ENCODE measurements at regions not wholly inside any gene's neighbourhood (a gene's known extent, or its start where the extent isn't known, plus 50 kb on each side); places are given as distances from the start of the nearest gene placed in this dataset.

DNA sequence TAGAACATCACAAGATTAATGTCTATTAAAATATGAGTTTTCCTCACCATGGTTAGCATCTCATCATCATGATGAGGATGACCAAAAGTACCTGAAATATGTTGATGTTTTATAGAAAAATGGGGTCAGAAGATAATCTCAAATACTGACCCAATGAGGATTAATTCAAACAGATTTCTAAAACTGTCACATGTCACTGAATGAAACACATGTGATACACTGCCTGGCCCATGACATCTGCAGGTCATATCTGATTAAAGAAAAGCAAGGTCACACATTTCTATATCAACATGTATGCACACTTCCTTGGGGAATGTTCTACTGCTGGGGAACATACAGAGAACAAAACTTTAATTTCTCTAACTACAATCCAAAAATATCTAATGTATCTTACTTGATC is 470.6 kb upstream of the ADGRL2 start:
- Histone ChIP-seq H3K27me3 (ENCODE audit: control insufficient read depth in 1 of 2, insufficient read depth in 2 of 2, low read length in 2 of 2) (no peaks in the 10 kb centered on the region; a peak in 1 of 5 replicates), H3K9me3 (ENCODE audit: low read length) (peaks cover 54% of the 10 kb centered on the region), H3K4me2 (ENCODE audit: low read depth, low read length) (no peak overlapping the region), H2AFZ (ENCODE audit: low read length) (no peak overlapping the region), H3K79me2 (ENCODE audit: insufficient read depth, low read length) (no peaks in the 10 kb centered on the region), H4K20me1 (ENCODE audit: insufficient read depth, low read length) (no peaks in the 10 kb centered on the region), H3K27ac (ENCODE audit: extremely low read length, insufficient read depth, low read length) (no peak overlapping the region), H3K4me3 (replicated peaks in 1 of 3; ENCODE audit: insufficient read depth in 1 of 3, low read depth in 2 of 3, low read length in 3 of 3) (no peak overlapping the region), H3K36me3 (replicated peaks in 1 of 2; ENCODE audit: control insufficient read depth in 1 of 2, insufficient read depth in 2 of 2, low read length in 2 of 2) (no peaks in the 10 kb centered on the region), H3K4me1 (ENCODE audit: insufficient read depth, low read length) (no peaks in the 10 kb centered on the region), H3K9ac (ENCODE audit: insufficient read depth, low read depth, low read length) (no peak overlapping the region)
- no TSS peak for BruUV-seq (replicated peaks)
- FAIRE-seq (no peak), ATAC-seq (no peak), DNase-seq (ENCODE audit: low spot score) (no peak)
- ChIA-PET CTCF (ENCODE audit: low intra/inter-chr PET ratio, low total read pairs) (no interaction called here), POLR2A (no interaction called here)
- in situ Hi-C loops (cut with HindIII; ENCODE audit: extremely low pct_ligation_motif_present, low pct_unique_long_range_greater_than_20kb): no loop called here
- intact Hi-C loops (cut with micrococcal nuclease; ENCODE audit: unreplicated experiment): no loop called here
- TF ChIP-seq, protein P1, sequence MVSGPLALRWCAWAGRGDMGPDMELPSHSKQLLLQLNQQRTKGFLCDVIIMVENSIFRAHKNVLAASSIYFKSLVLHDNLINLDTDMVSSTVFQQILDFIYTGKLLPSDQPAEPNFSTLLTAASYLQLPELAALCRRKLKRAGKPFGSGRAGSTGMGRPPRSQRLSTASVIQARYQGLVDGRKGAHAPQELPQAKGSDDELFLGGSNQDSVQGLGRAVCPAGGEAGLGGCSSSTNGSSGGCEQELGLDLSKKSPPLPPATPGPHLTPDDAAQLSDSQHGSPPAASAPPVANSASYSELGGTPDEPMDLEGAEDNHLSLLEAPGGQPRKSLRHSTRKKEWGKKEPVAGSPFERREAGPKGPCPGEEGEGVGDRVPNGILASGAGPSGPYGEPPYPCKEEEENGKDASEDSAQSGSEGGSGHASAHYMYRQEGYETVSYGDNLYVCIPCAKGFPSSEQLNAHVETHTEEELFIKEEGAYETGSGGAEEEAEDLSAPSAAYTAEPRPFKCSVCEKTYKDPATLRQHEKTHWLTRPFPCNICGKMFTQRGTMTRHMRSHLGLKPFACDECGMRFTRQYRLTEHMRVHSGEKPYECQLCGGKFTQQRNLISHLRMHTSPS (CRISPR knock-in tag; IDR thresholded peaks at IDR 0.05; ENCODE audit: low read depth): no peak
- TF ChIP-seq, protein P2, sequence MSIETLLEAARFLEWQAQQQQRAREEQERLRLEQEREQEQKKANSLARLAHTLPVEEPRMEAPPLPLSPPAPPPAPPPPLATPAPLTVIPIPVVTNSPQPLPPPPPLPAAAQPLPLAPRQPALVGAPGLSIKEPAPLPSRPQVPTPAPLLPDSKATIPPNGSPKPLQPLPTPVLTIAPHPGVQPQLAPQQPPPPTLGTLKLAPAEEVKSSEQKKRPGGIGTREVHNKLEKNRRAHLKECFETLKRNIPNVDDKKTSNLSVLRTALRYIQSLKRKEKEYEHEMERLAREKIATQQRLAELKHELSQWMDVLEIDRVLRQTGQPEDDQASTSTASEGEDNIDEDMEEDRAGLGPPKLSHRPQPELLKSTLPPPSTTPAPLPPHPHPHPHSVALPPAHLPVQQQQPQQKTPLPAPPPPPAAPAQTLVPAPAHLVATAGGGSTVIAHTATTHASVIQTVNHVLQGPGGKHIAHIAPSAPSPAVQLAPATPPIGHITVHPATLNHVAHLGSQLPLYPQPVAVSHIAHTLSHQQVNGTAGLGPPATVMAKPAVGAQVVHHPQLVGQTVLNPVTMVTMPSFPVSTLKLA (IDR thresholded peaks at IDR 0.05): peak; percentile 94

DNA sequence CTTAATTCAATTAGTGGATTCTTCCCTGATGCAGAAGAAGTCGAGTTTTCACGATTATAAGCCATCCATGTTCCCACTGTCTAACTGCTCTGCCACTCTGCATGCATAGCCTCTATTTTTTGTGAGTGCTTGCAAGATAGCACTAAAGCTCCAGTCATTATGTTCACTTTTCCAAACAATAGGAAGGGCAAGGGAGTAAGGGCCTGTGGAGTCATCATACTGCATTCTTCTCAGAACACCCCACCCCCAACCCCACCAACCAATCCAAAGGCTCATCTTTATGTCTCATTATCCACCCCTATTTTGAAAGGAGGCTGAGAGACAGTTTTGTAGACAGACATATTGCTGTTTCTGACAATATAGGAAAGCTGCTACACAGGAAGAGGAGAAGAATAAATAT is 471.7 kb upstream of the ADGRL2 start:
- intact Hi-C loops (cut with micrococcal nuclease; ENCODE audit: unreplicated experiment): no loop called here
- DNase-seq (ENCODE audit: low spot score) (no peak), ATAC-seq (no peak), FAIRE-seq (no peak)
- H3K79me2 ChIP-seq (ENCODE audit: insufficient read depth, low read length): no peaks in the 10 kb centered on the region
- BruUV-seq (replicated peaks): no TSS peak
- H3K9ac ChIP-seq (ENCODE audit: insufficient read depth, low read depth, low read length): no peak overlapping the region
- no peak overlapping the region for H2AFZ ChIP-seq (ENCODE audit: low read length)
- no peaks in the 10 kb centered on the region for H4K20me1 ChIP-seq (ENCODE audit: insufficient read depth, low read length)
- H3K4me2 ChIP-seq (ENCODE audit: low read depth, low read length): no peak overlapping the region
- in situ Hi-C loops (cut with HindIII; ENCODE audit: extremely low pct_ligation_motif_present, low pct_unique_long_range_greater_than_20kb): no loop called here
- no peaks in the 10 kb centered on the region; a peak in 1 of 5 replicates for H3K27me3 ChIP-seq (ENCODE audit: control insufficient read depth in 1 of 2, insufficient read depth in 2 of 2, low read length in 2 of 2)
- H3K27ac ChIP-seq (ENCODE audit: extremely low read length, insufficient read depth, low read length): no peak overlapping the region
- H3K9me3 ChIP-seq (ENCODE audit: low read length): peaks cover 53% of the 10 kb centered on the region
- no peak overlapping the region for H3K4me3 ChIP-seq (replicated peaks in 1 of 3; ENCODE audit: insufficient read depth in 1 of 3, low read depth in 2 of 3, low read length in 3 of 3)
- no peaks in the 10 kb centered on the region for H3K4me1 ChIP-seq (ENCODE audit: insufficient read depth, low read length)
- CTCF ChIA-PET (ENCODE audit: low intra/inter-chr PET ratio, low total read pairs): no interaction called here
- H3K36me3 ChIP-seq (replicated peaks in 1 of 2; ENCODE audit: control insufficient read depth in 1 of 2, insufficient read depth in 2 of 2, low read length in 2 of 2): no peaks in the 10 kb centered on the region
- WGBS (ENCODE audit: low lambda C conversion rate): 0% methylated on average over 2 of the region's 2 CpGs
- POLR2A ChIA-PET: no interaction called here
- TF ChIP-seq ZFYVE20 (CRISPR knock-in tag; IDR thresholded peaks at IDR 0.05; ENCODE audit: borderline replicate concordance, low read depth) (no peak), RBM39 (IDR thresholded peaks at IDR 0.05; ENCODE audit: low read depth, low read length, poor library complexity, severe bottlenecking) (no peak), ZNF33B (CRISPR knock-in tag; IDR thresholded peaks at IDR 0.05) (no peak), JUN (CRISPR knock-in tag; IDR thresholded peaks at IDR 0.05) (no peak), RARA (CRISPR knock-in tag; IDR thresholded peaks at IDR 0.05) (no peak), HOXA7 (CRISPR knock-in tag; IDR thresholded peaks at IDR 0.05) (no peak)
- TF ChIP-seq, protein P3, sequence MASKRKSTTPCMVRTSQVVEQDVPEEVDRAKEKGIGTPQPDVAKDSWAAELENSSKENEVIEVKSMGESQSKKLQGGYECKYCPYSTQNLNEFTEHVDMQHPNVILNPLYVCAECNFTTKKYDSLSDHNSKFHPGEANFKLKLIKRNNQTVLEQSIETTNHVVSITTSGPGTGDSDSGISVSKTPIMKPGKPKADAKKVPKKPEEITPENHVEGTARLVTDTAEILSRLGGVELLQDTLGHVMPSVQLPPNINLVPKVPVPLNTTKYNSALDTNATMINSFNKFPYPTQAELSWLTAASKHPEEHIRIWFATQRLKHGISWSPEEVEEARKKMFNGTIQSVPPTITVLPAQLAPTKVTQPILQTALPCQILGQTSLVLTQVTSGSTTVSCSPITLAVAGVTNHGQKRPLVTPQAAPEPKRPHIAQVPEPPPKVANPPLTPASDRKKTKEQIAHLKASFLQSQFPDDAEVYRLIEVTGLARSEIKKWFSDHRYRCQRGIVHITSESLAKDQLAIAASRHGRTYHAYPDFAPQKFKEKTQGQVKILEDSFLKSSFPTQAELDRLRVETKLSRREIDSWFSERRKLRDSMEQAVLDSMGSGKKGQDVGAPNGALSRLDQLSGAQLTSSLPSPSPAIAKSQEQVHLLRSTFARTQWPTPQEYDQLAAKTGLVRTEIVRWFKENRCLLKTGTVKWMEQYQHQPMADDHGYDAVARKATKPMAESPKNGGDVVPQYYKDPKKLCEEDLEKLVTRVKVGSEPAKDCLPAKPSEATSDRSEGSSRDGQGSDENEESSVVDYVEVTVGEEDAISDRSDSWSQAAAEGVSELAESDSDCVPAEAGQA (IDR thresholded peaks at IDR 0.05; ENCODE audit: low read depth): no peak
- TF ChIP-seq, protein P3 (CRISPR knock-in tag; IDR thresholded peaks at IDR 0.05; ENCODE audit: borderline replicate concordance): no peak

All from HepG2 (cell line).